Ectodermal cell (in vitro differentiated cells): ENCODE measurements at regions not wholly inside any gene's neighbourhood (a gene's known extent, or its start where the extent isn't known, plus 50 kb on each side); places are given as distances from the start of the nearest gene placed in this dataset.

Experiments used
- H3K27ac ChIP-seq: 2 replicates; pipeline ENCODE4 v1.7.0; 2013; ENCODE audit warnings: mild to moderate bottlenecking, low read depth, low read length; ENCODE audit not compliant: insufficient read depth, poor library complexity, severe bottlenecking
- H3K27me3 ChIP-seq: 2 replicates; pipeline ENCODE4 v1.7.0; 2013; ENCODE audit warnings: mild to moderate bottlenecking, low read length; ENCODE audit not compliant: insufficient read depth, control insufficient read depth, poor library complexity, severe bottlenecking
- H3K36me3 ChIP-seq: one replicate; pipeline ENCODE4 v1.7.0; 2013; ENCODE audit warnings: low read length; ENCODE audit not compliant: control insufficient read depth, insufficient read depth
- H3K4me1 ChIP-seq: one replicate; pipeline ENCODE4 v1.7.0; 2013; ENCODE audit warnings: low read length; ENCODE audit not compliant: control insufficient read depth, insufficient read depth
- H3K4me3 ChIP-seq: 2 replicates; pipeline ENCODE4 v1.7.0; 2013; ENCODE audit warnings: low read depth, low read length, control low read depth; ENCODE audit not compliant: insufficient read depth
- H3K9me3 ChIP-seq: 2 replicates; pipeline ENCODE4 v1.7.0; 2013; ENCODE audit warnings: mild to moderate bottlenecking, low read length, moderate library complexity; ENCODE audit not compliant: control insufficient read depth
- WGBS, 2 experiments: methylation state at CpG; one replicate each; pipeline ENCODE4 v1.1.7; 2013; ENCODE audit warnings: missing lambda C conversion rate in 2 of 2; 5-methylcytosine and 5-hydroxymethylcytosine counted together

- Histone ChIP-seq H3K27ac (no peak overlapping the region), H3K27me3 (no peaks in the 10 kb centered on the region), H3K4me3 (no peak overlapping the region), H3K36me3 (no peaks in the 10 kb centered on the region), H3K4me1 (no peaks in the 10 kb centered on the region), H3K9me3 (no peaks in the 10 kb centered on the region)
- WGBS, 2 experiments: 87 to 96% methylated on average over 2 of the region's 2 CpGs
These were observed 587.5 kb downstream of the MID1IP1 start for GRCh38 chrX:39388730-39389129.

DNA sequence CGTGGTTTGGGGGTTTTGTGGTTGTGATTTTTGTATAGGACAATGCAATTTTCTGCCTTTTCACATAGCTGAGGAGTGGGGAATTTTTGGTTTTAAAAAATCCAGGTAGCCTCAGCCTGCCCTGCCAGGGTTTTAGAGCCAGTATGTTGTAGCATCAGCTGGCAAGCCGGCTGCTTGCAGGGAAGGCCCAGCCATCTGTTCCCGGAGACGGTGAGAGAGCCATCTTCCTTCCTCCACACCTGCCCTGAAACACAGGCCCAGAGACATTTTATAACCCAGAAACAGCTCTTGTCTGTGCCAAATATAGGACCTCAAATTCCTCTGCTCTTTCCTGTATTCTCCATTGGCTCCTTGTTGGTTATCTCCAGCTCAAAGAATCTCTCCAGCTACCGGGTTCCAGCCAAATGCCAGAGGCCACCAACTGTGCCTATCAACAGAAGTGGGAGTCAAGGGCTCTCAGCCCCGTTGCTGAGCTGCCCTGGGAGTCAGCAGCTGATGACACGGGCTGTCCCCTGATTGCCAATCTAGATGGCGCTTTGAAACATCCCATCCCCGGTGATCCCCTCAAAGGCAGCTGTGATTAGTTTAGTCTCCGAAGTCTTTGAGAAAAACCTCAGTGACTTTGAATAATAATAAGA is 595.2 kb downstream of the MID1IP1 start:
- H3K27me3 ChIP-seq: no peaks in the 10 kb centered on the region
- WGBS, 2 experiments: 54 to 60% methylated on average over 9 to 10 of the region's 10 CpGs
- H3K4me1 ChIP-seq: peaks cover 3% of the 10 kb centered on the region
- no peaks in the 10 kb centered on the region for H3K36me3 ChIP-seq
- H3K9me3 ChIP-seq: no peaks in the 10 kb centered on the region
- no peak overlapping the region for H3K4me3 ChIP-seq
- no peak overlapping the region for H3K27ac ChIP-seq

- WGBS, 2 experiments: 62 to 64% methylated on average over 14 of the region's 14 CpGs
- Histone ChIP-seq H3K9me3 (no peaks in the 10 kb centered on the region), H3K4me1 (peaks cover 3% of the 10 kb centered on the region), H3K4me3 (no peak overlapping the region), H3K27me3 (no peaks in the 10 kb centered on the region), H3K27ac (no peak overlapping the region), H3K36me3 (no peaks in the 10 kb centered on the region)
These were observed 596.4 kb downstream of the MID1IP1 start for GRCh38 chrX:39397561-39398199.

GRCh38 chrX:39398215-39398962 is 597.1 kb downstream of the MID1IP1 start:
- 91 to 92% methylated on average over 8 of the region's 8 CpGs for WGBS, 2 experiments
- no peaks in the 10 kb centered on the region for H3K27me3 ChIP-seq
- H3K9me3 ChIP-seq: no peaks in the 10 kb centered on the region
- no peaks in the 10 kb centered on the region for H3K36me3 ChIP-seq
- no peak overlapping the region for H3K27ac ChIP-seq
- peaks cover 3% of the 10 kb centered on the region for H3K4me1 ChIP-seq
- H3K4me3 ChIP-seq: no peak overlapping the region

DNA sequence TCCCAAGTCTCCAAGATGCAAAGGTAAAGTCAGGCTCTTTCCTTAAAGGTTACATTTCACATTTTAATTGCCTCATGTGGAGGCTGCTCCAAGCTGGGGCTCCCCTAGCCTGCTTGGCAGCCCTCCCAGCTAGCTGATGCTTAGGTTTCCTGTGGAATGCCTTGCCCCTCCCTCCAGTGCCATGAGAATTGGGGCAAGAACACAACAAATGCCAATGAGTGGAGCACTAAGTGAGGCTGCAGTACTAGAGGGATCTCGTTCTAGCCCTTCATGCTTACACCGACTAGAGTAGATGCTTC is 597.7 kb downstream of the MID1IP1 start:
- no peak overlapping the region for H3K27ac ChIP-seq
- H3K36me3 ChIP-seq: no peaks in the 10 kb centered on the region
- no peaks in the 10 kb centered on the region for H3K27me3 ChIP-seq
- peaks cover 3% of the 10 kb centered on the region for H3K4me1 ChIP-seq
- H3K9me3 ChIP-seq: no peaks in the 10 kb centered on the region
- WGBS, 2 experiments: 93 to 96% methylated on average over 2 of the region's 2 CpGs
- no peak overlapping the region for H3K4me3 ChIP-seq

- no peak overlapping the region for H3K4me3 ChIP-seq
- H3K9me3 ChIP-seq: no peaks in the 10 kb centered on the region
- H3K4me1 ChIP-seq: peaks cover 3% of the 10 kb centered on the region
- 81 to 89% methylated on average over 3 of the region's 3 CpGs for WGBS, 2 experiments
- no peak overlapping the region for H3K27ac ChIP-seq
- H3K27me3 ChIP-seq: no peaks in the 10 kb centered on the region
- H3K36me3 ChIP-seq: no peaks in the 10 kb centered on the region
These were observed 598.1 kb downstream of the MID1IP1 start for GRCh38 chrX:39399387-39399786.

DNA sequence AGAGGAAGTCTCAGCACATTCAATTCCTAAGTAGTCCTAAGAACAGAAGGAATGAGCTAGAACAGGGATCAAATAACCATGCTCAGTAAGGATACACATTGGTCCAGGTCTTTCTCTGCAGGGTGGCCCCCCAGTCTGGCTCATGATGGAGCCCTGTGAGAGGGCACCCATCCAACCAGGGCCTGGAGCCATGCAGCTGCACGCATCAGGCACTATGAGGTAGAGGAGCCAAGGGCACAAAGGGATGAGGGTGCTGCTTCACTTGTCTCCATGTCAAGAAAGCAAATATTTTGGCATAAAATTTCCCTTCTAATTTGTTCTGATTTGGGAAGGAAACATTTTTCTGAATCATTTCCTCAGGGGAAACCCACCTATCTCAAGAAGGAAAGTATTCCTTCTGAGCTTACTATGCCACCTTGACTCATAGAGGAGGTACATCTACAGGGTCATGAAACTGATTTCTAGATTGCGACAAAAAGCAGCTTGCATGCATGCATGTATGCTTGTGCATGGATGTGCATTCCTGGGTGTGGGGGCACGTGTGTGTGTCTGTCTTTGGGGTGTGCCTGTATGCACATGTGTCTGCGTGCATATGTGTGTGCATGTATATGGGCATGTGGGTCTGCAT is 600.3 kb downstream of the MID1IP1 start:
- Histone ChIP-seq H3K4me3 (no peak overlapping the region), H3K27ac (no peak overlapping the region), H3K27me3 (no peaks in the 10 kb centered on the region), H3K36me3 (no peaks in the 10 kb centered on the region), H3K4me1 (peaks cover under 1% of the 10 kb centered on the region), H3K9me3 (no peaks in the 10 kb centered on the region)
- WGBS, 2 experiments: 88% methylated on average over 4 of the region's 4 CpGs

DNA sequence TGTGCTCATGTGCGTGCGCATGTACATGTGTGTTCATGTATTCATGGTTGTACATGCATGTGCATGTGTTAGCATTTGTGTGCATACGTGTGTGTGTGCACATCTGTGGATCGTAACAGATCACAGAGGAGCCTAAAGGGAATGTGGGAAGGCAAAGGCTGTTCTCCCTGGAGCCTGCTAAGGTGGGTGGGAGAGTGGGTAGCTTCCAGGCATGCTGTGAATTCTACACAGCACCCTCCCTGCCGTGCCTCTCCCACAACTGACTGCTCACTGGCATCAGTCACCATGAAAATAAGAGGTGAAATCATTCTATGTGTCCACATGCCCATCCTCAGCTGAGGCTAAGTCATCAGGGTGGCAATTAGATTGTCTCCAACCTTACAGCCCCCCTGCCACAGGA is 600.9 kb downstream of the MID1IP1 start:
- Histone ChIP-seq H3K9me3 (no peaks in the 10 kb centered on the region), H3K4me3 (no peak overlapping the region), H3K27me3 (no peaks in the 10 kb centered on the region), H3K27ac (no peak overlapping the region), H3K36me3 (no peaks in the 10 kb centered on the region), H3K4me1 (no peaks in the 10 kb centered on the region)
- 93 to 95% methylated on average over 4 to 5 of the region's 5 CpGs for WGBS, 2 experiments

DNA sequence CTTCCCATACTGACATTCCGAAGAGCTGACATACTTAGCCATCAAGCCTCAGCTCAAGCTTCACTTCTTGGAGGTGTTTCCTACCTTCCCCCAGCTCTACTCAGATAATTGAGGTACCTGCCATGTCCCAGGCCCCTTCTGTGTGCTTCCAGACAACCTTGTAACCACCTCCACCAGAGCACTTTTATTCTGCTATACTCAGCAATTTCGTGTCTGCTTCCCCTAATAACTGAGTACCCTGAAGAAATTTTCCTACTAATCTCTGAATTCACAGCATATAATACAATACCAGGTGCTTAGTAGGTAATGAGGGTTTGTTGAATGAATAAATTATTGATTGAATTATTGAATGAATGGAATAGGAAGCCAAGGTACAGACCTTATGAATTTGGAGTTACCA is 605.5 kb downstream of the MID1IP1 start:
- Histone ChIP-seq H3K27me3 (no peaks in the 10 kb centered on the region), H3K27ac (no peak overlapping the region), H3K9me3 (no peaks in the 10 kb centered on the region), H3K4me3 (no peak overlapping the region), H3K4me1 (no peaks in the 10 kb centered on the region), H3K36me3 (no peaks in the 10 kb centered on the region)
- WGBS, 2 experiments: 88 to 90% methylated on average over 2 of the region's 2 CpGs

- Histone ChIP-seq H3K4me3 (no peak overlapping the region), H3K4me1 (no peaks in the 10 kb centered on the region)
These were observed 608.1 kb downstream of the MID1IP1 start for GRCh38 chrX:39409246-39409917.

More at GRCh38 chrX:39409246-39409917, 608.1 kb downstream of the MID1IP1 start:
- 88 to 89% methylated on average over 6 of the region's 6 CpGs for WGBS, 2 experiments
- Histone ChIP-seq H3K36me3 (no peaks in the 10 kb centered on the region), H3K27ac (no peak overlapping the region), H3K27me3 (no peaks in the 10 kb centered on the region), H3K9me3 (no peaks in the 10 kb centered on the region)
